ENCODE measurements at regions not wholly inside any gene's neighbourhood (a gene's known extent, or its start where the extent isn't known, plus 50 kb on each side); places are given as distances from the start of the nearest gene placed in this dataset.

GRCh38 chrX:69218407-69218997 lies 53.2 kb upstream of the PJA1 start:
- TF ChIP-seq POLR2A (IDR thresholded peaks at IDR 0.05; ENCODE audit: low read depth, low read length): no peak
- TF ChIP-seq POLR2AphosphoS5 (IDR thresholded peaks at IDR 0.05; ENCODE audit: low read depth, low read length): no peak
- no peak for TF ChIP-seq TAF1 (IDR thresholded peaks at IDR 0.05; ENCODE audit: low read depth, low read length)
- no peak for TF ChIP-seq POU2F2 (IDR thresholded peaks at IDR 0.05; ENCODE audit: low read depth, low read length)
- TF ChIP-seq SPI1 (IDR thresholded peaks at IDR 0.05; ENCODE audit: low read depth, low read length): no peak
- no peak for TF ChIP-seq PAX5 (IDR thresholded peaks at IDR 0.05; ENCODE audit: insufficient read depth, low read length, severe bottlenecking)
